KOPT-K1 (cell line): ENCODE measurements at regions not wholly inside any gene's neighbourhood (a gene's known extent, or its start where the extent isn't known, plus 50 kb on each side); places are given as distances from the start of the nearest gene placed in this dataset.

Experiments
- H3K27ac ChIP-seq: fragments of 200-600 bp; sonication (generic); 2 replicates; pipeline ENCODE4 v1.5.1; 2016; ENCODE audit warnings: antibody characterized with exemption, mild to moderate bottlenecking, low read depth, low read length; ENCODE audit not compliant: poor library complexity, severe bottlenecking
- H3K36me3 ChIP-seq: fragments of 200-600 bp; sonication (generic); 2 replicates; pipeline ENCODE4 v1.5.1; 2017; ENCODE audit warnings: antibody characterized with exemption, mild to moderate bottlenecking, low read length, moderate library complexity; ENCODE audit not compliant: insufficient read depth
- H3K9me3 ChIP-seq: fragments of 200-600 bp; sonication (generic); 2 replicates; pipeline ENCODE4 v1.5.1; 2017; ENCODE audit warnings: antibody characterized with exemption, low read length, mild to moderate bottlenecking; ENCODE audit not compliant: insufficient read depth, poor library complexity, severe bottlenecking

GRCh38 chr9:103399535-103399934 lies 404.4 kb downstream of the CYLC2 start:
- Histone ChIP-seq H3K36me3 (no peaks in the 10 kb centered on the region), H3K9me3 (no peaks in the 10 kb centered on the region), H3K27ac (no peak overlapping the region)

DNA sequence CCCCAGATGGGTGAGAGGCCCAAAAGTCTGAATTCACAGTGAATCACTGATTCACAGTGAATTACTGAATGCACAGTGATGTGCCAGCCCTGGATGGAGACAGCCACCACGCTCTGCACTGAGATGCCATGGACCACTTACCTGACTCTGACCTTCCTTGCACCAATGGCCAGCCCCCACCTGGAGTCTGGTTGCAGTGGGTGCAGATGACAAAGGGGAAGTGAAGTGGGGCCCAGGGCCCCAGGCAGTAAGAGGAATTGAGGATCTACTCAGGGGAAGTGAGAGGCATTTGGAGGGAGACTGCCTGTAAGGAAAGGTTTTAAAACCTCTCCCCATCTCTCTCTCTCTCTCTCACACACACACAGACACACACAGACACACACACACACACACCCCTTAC lies 412.1 kb downstream of the CYLC2 start:
- Histone ChIP-seq H3K9me3 (no peaks in the 10 kb centered on the region), H3K36me3 (no peaks in the 10 kb centered on the region), H3K27ac (no peak overlapping the region)

DNA sequence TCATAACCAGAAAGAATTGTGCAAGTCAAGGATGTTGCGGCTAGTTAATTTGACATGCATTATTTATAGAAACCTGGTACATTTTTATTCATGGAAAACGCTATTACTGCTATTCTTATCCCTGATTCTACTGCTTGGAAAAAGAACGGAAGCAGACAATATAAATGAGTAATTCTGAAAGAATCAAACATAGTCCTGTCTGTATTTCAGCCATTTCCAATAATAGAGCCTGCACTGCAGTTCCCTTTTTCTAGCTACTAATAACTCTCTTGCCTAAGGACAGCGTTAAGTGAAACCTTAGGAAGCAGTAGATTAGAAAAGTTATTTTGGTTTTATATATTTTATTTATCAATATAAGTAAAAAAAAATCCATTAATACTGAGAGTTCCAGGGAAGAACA lies 414.9 kb downstream of the CYLC2 start:
- no peaks in the 10 kb centered on the region for H3K9me3 ChIP-seq
- H3K27ac ChIP-seq: no peak overlapping the region
- H3K36me3 ChIP-seq: no peaks in the 10 kb centered on the region

GRCh38 chr9:103427696-103428095 lies 432.6 kb downstream of the CYLC2 start:
- H3K9me3 ChIP-seq: no peaks in the 10 kb centered on the region
- H3K36me3 ChIP-seq: no peaks in the 10 kb centered on the region
- no peak overlapping the region for H3K27ac ChIP-seq

DNA sequence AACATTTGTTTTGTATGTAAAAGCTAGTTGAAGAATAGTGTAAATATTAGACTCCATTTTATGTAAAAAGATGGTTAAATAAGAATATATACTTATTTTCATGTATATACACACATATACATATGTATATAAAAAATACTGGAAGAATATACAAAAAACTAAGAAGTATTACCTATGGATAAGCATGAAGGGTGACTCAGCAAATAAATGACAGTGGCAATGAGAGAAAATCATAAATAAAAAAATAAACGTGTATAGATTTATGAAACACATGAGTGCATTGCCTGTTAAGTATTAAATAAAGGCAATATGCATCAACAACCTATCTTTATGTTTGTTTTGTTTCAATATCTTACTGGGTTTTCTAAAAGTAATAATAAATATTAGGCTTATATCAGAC lies 435.3 kb downstream of the CYLC2 start:
- Histone ChIP-seq H3K9me3 (no peaks in the 10 kb centered on the region), H3K36me3 (no peaks in the 10 kb centered on the region), H3K27ac (no peak overlapping the region)

DNA sequence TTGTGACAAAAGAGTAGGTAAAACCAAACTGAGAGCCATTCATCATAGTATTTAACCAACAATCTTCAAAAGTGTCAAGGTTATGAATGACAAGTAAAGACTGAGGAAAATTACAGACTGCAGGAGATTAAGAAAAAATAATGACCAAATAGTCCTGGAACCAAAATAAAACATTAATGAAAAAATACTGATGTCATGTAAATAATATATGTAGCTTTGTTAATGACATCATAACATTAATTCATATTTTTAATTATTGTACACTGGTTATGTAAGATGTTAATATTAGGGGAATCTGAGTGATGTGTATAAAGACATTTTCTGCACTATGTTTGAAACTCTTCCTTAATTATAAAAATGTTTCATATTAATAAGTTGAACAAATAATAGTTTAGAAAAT lies 436.7 kb downstream of the CYLC2 start:
- Histone ChIP-seq H3K36me3 (no peaks in the 10 kb centered on the region), H3K9me3 (no peaks in the 10 kb centered on the region), H3K27ac (no peak overlapping the region)

GRCh38 chr9:103444176-103444575 lies 449.0 kb downstream of the CYLC2 start:
- H3K9me3 ChIP-seq: no peaks in the 10 kb centered on the region
- no peaks in the 10 kb centered on the region for H3K36me3 ChIP-seq
- no peak overlapping the region for H3K27ac ChIP-seq

DNA sequence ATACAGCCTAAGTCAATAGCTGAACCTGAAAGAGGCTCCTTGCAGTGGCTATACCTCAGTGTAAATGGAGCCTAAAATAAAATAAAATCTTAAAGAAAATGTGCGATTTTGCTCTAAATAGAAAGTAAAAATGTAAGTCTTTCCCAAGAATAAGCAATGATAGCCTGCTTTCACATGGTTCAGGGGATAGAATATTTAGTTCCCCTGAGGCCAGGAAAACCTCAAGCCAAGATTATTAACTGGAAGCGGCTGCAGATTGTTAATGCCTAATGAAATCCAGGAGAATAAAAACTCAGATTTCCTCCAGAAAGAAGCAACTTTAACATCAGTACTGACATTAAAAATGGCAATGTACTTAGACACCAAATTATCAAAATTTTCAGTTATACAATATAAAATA lies 463.7 kb downstream of the CYLC2 start:
- Histone ChIP-seq H3K36me3 (no peaks in the 10 kb centered on the region), H3K9me3 (no peaks in the 10 kb centered on the region), H3K27ac (no peak overlapping the region)

- Histone ChIP-seq H3K27ac (no peak overlapping the region), H3K36me3 (no peaks in the 10 kb centered on the region), H3K9me3 (no peaks in the 10 kb centered on the region)
Measured at GRCh38 chr9:103471241-103471640, 476.1 kb downstream of the CYLC2 start.

DNA sequence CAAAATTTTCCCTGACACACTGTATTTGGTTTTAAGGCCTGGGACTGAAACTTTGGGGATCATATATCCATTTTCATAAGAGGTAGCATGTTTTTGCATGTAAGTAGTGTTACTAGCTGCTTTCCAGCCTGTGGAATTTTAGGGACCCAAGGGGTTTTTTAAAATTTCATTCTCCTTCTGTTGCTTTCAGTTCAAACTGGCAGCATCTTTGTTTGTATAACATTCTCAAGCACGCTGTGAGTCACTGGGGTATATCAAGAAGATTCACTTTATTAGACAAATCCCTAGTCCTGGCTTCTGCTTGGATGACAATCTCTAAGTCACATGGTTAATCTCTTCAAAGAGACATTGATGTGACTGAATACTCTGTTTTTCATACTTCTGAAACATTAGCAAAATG lies 479.0 kb downstream of the CYLC2 start:
- no peaks in the 10 kb centered on the region for H3K9me3 ChIP-seq
- no peaks in the 10 kb centered on the region for H3K36me3 ChIP-seq
- H3K27ac ChIP-seq: no peak overlapping the region

DNA sequence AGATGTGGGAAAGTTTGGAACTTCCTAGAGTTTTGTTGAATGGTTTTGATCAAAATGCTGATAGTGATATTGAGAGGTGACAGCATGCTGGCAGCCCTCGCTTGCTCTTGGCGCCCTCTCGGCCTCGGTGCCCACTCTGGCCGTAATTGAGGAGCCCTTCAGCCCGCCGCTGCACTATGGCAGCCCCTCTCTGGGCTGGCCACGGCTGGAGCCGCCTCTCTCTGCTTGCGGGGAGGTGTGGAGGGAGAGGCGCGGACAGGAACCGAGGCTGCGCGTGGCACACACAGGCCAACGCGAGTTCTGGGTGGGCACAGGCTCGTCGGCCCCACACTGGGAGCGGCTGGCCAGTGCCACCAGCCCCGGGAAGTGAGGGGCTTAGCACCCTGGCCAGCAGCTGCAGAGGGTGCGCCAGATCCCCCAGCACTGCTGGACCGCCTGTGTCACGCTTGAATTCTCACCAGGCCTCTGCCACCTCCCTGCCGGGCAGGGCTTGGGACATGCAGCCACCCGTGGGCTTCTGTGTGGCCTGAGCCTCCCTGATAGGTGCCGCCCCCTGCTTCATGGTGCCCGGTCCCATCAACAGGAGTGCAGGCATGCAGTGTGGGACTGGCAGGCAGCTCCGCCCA lies 488.5 kb downstream of the CYLC2 start:
- no peaks in the 10 kb centered on the region for H3K36me3 ChIP-seq
- no peaks in the 10 kb centered on the region for H3K9me3 ChIP-seq

DNA sequence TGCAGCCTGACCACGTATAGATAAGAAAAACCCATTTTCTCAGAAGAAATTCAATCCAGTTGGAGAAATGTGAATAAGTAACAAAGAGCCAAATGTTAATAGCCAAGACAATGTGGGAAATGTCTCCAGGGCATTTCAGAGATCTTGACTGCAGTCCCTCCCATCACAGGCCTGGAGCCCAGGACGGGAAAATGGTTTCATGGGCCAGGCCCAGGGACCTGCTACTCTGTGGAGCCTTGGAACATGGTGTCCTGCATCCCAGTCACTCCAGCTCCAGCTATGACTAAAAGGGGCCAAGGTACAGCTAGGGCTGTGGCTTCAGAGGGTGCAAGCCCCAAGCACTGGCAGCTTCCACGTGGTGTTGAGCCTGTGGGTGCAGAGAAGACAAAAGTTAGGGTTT lies 490.0 kb downstream of the CYLC2 start:
- Histone ChIP-seq H3K36me3 (no peaks in the 10 kb centered on the region), H3K9me3 (no peaks in the 10 kb centered on the region), H3K27ac (no peak overlapping the region)

More for the DNA sequence above, 488.5 kb downstream of the CYLC2 start:
- no peak overlapping the region for H3K27ac ChIP-seq

GRCh38 chr9:103514767-103515166 lies 519.6 kb downstream of the CYLC2 start:
- Histone ChIP-seq H3K27ac (no peak overlapping the region), H3K9me3 (no peaks in the 10 kb centered on the region), H3K36me3 (no peaks in the 10 kb centered on the region)

DNA sequence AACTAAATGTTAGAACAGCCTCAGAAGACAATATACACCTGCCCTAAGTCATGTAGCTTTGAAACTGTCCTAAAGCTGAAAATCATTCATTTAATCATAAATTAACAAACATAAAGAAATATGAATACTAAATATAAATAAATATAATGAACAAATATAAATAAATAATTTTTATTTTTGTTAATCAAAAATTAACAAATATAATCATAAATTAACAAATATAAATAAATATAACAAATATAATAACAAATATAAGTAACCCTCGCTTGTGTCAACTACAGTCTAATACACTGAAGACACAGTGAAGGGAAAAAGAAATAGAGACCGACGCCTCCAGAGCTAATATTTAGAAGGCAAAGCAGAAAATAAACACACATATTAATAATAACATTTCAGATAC lies 527.3 kb downstream of the CYLC2 start:
- no peaks in the 10 kb centered on the region for H3K36me3 ChIP-seq
- H3K27ac ChIP-seq: no peak overlapping the region
- H3K9me3 ChIP-seq: no peaks in the 10 kb centered on the region

DNA sequence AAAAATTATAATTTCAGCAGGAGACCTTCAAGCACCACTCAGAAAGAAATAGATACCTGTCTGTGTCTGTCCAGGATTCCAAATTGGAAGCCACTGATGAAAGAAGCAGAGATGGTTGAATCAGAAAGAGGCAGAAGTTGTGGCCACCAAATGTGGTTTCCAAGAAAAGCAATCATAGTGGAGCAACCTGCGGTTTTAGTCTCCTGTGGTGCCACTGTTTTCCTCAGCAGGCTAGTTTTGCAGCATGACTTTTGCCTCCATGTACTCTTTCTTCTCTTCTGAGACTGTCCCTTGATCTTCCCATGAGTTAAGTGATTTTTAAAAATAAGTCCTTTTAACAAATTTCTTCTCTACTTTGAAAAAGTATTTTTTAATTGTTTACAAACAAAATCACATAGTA lies 535.8 kb downstream of the CYLC2 start:
- Histone ChIP-seq H3K36me3 (no peaks in the 10 kb centered on the region), H3K9me3 (no peaks in the 10 kb centered on the region), H3K27ac (no peak overlapping the region)

DNA sequence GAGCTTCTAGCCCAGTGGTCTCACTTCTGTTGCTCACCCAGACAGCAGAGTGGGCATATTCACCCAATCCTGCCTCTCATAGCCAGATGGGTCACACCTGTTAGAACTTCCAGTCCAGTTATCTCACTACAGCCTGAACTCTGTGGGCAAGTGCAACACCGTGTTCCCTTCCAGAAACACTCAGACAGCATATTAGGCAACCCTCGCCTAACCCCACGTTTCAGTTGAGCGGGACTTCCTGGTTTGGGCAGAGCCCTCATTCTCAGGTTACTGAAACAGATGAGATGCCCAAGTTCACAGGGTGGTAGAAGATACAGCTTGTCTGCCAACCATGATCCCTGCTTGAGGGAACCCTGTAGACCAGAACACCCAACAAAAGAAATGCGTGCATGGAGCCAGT lies 538.2 kb downstream of the CYLC2 start:
- Histone ChIP-seq H3K36me3 (no peaks in the 10 kb centered on the region), H3K27ac (no peak overlapping the region), H3K9me3 (no peaks in the 10 kb centered on the region)
